Type B pancreatic cell (in vitro differentiated cells): ENCODE measurements at regions not wholly inside any gene's neighbourhood (a gene's known extent, or its start where the extent isn't known, plus 50 kb on each side); places are given as distances from the start of the nearest gene placed in this dataset.

Source experiments
- DNase-seq: peaks from one replicate; pipeline ENCODE4 v3.0.0; 2021; ENCODE audit warnings: mixed read lengths; ENCODE audit not compliant: unreplicated experiment; ENCODE audit errors: extremely low spot score
- H3K27ac Mint-ChIP-seq: 2 replicates; pipeline ENCODE4 v1.8.0; 2021; ENCODE audit warnings: mild to moderate bottlenecking, mixed read lengths
- H3K27me3 Mint-ChIP-seq: 2 replicates; pipeline ENCODE4 v1.8.0; 2021; ENCODE audit warnings: mixed read lengths
- H3K36me3 Mint-ChIP-seq: 2 replicates; pipeline ENCODE4 v1.8.0; 2021; ENCODE audit warnings: mixed read lengths
- H3K4me1 Mint-ChIP-seq: one replicate; pipeline ENCODE4 v1.8.0; 2021; ENCODE audit warnings: mixed read lengths; ENCODE audit not compliant: unreplicated experiment
- H3K4me3 Mint-ChIP-seq: 2 replicates; pipeline ENCODE4 v1.8.0; 2021; ENCODE audit warnings: mild to moderate bottlenecking, mixed read lengths
- H3K9me3 Mint-ChIP-seq: 2 replicates; pipeline ENCODE4 v1.8.0; 2021; ENCODE audit warnings: mixed read lengths
- TF ChIP-seq, protein P1 (sequence below): fragments of 200-600 bp; sonication (generic); conservative IDR thresholded peaks from 2 replicates; pipeline ENCODE4 v1.5.0; 2021; ENCODE audit warnings: antibody characterized with exemption, mild to moderate bottlenecking

DNA sequence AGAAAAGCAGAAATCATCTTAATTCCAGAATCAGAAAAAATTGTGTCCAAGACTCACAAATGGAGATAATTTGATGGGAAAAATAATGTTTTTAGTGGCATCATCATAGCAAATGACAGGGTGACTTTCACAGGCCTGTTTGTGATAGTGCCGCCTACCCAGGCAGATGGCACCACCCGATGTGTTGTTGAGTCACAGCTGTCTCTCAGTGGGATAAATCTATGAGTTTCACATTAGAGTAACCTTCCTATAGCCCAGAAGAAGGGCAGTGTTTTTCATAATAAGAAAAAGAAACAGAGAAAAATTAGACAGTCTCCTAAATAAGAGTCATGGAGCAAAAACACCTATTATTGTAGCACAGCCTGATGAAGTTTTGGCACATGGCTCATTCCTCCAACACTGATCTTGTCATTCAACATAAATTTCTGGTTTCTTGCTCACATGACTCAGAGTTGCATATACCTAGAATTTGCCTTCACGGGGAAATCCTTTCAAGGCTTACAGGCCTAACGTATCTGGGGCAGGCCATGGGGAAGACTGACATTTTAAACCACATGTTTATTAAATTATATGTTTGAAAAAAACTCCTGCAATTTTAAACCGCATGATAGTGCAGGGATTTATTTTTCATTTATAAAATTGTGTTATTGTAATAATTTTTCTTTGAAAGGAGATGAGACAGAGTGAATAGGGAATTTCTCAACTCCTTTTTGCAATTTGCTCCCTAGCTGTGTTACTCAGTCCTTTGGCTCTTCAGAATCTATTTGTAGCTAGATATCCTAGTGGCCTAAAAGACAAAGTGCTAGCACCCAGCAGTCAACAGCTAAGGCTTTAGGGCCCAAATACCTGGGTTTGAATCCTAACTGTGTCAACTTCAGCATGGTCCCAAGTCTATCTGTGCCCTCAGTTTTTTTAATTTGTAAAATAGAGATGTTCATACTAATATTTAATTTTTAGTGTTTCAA, 393.7 kb downstream of the NDFIP2 start:
- Mint-ChIP-seq H3K4me1 (peaks cover 6% of the 10 kb centered on the region), H3K36me3 (no peaks in the 10 kb centered on the region), H3K27me3 (no peaks in the 10 kb centered on the region), H3K27ac (no peak overlapping the region), H3K4me3 (no peak overlapping the region), H3K9me3 (peaks cover 7% of the 10 kb centered on the region)
- DNase-seq, result no peak
- TF ChIP-seq, protein P1, sequence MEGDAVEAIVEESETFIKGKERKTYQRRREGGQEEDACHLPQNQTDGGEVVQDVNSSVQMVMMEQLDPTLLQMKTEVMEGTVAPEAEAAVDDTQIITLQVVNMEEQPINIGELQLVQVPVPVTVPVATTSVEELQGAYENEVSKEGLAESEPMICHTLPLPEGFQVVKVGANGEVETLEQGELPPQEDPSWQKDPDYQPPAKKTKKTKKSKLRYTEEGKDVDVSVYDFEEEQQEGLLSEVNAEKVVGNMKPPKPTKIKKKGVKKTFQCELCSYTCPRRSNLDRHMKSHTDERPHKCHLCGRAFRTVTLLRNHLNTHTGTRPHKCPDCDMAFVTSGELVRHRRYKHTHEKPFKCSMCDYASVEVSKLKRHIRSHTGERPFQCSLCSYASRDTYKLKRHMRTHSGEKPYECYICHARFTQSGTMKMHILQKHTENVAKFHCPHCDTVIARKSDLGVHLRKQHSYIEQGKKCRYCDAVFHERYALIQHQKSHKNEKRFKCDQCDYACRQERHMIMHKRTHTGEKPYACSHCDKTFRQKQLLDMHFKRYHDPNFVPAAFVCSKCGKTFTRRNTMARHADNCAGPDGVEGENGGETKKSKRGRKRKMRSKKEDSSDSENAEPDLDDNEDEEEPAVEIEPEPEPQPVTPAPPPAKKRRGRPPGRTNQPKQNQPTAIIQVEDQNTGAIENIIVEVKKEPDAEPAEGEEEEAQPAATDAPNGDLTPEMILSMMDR, result no peak

DNA sequence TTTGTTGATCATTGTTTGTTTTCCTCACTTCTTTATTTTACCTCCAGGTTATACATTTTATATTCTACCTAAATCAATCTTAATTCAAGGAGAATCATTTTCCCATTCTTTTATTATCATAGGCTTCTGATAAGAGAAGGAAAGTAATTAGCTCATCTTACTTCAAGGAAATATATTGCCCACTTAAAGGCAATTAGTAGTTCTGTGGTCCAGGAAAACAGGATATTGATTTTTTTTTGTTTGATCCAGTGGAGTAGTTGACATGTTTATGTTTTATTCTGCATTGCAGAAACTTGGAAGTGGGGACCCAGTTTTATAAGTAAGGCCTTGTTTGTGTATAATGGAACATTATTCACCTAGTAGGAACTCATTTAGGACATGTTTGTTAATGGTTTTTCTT, 390.6 kb downstream of the NDFIP2 start:
- Mint-ChIP-seq H3K36me3 (no peaks in the 10 kb centered on the region), H3K27me3 (no peaks in the 10 kb centered on the region), H3K27ac (no peak overlapping the region), H3K9me3 (peaks cover 4% of the 10 kb centered on the region), H3K4me3 (no peak overlapping the region), H3K4me1 (peaks cover 15% of the 10 kb centered on the region)
- TF ChIP-seq, protein P1, result no peak
- DNase-seq, result no peak

DNA sequence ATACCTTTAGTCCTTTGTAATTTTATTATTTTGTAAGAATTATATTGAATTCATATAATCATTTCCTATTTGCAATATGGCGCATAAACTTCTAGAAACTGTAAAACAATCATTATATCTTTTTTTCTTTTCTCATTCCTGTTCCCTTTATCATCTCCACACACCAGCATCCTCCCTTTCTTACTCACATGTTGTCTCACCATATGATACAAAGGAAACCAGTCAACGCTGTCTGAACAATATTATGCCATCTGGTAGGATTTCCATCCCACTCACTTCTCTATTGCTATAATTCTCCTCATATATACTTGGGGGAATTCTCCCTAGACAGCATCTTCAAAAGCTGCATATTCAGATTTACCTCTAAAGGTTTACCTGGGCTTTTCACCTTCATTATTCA, 389.8 kb downstream of the NDFIP2 start:
- H3K27me3 Mint-ChIP-seq, result no peaks in the 10 kb centered on the region
- H3K27ac Mint-ChIP-seq, result no peak overlapping the region
- TF ChIP-seq, protein P1, result no peak
- H3K9me3 Mint-ChIP-seq, result no peaks in the 10 kb centered on the region
- H3K4me3 Mint-ChIP-seq, result no peak overlapping the region
- H3K36me3 Mint-ChIP-seq, result no peaks in the 10 kb centered on the region
- DNase-seq, result no peak
- H3K4me1 Mint-ChIP-seq, result peaks cover 23% of the 10 kb centered on the region

DNA sequence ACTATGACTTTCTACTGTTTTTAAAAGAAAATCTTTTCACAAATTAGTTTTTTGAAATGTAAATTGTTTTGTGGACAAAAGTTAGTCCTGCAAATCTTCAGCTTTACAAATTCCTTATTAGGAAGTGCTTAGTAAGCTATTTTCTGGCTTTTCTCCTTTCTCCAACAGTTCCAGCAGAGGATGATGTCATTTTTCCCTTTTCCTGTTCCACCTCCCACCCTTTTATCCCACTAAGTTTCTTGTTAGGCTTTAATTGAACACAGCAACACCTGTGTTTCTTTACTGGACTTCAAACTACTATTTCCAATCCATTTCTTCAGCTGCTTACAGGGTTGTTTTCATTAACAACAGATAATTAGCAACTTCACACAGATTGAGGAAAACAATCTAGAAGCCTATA, 389.2 kb downstream of the NDFIP2 start:
- Mint-ChIP-seq H3K27me3 (no peaks in the 10 kb centered on the region), H3K36me3 (no peaks in the 10 kb centered on the region), H3K4me3 (no peak overlapping the region), H3K9me3 (no peaks in the 10 kb centered on the region), H3K4me1 (peaks cover 26% of the 10 kb centered on the region), H3K27ac (no peak overlapping the region)
- no peak for DNase-seq
- TF ChIP-seq, protein P1, result no peak

DNA sequence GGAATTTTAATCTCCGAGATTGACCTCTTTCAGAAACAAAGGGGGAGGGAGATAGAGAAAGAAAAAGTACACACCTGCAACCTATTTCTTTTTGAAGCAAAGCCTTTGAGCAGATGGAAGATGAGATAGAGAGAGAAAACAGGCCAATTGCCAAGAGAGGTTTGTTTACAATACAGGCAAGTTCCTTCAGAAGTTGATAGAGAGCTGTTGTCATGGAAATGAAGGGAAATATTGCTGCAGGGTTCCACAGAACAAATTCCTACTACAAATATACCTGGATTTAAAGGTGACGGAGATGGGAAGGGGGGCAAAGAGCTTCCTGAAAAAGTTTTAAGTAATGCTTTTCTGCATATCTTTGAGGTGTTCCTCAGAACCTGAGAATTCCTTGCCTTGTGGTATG, 388.4 kb downstream of the NDFIP2 start:
- H3K36me3 Mint-ChIP-seq, result no peaks in the 10 kb centered on the region
- DNase-seq, result no peak
- no peaks in the 10 kb centered on the region for H3K27me3 Mint-ChIP-seq
- peak overlapping the region; percentile 50 for H3K27ac Mint-ChIP-seq
- no peaks in the 10 kb centered on the region for H3K9me3 Mint-ChIP-seq
- H3K4me1 Mint-ChIP-seq, result peaks cover 26% of the 10 kb centered on the region
- H3K4me3 Mint-ChIP-seq, result peak overlapping the region; percentile 14
- TF ChIP-seq, protein P1, result no peak
